NCI-H146 treated with DMSO at 0.1 percent for 48 hours (cell line): ENCODE measurements at regions not wholly inside any gene's neighbourhood (a gene's known extent, or its start where the extent isn't known, plus 50 kb on each side); places are given as distances from the start of the nearest gene placed in this dataset.
"Not testable (repeated sequence)": the region's sequence is repeated elsewhere in the genome, so short reads cannot be mapped to it uniquely, and the experiment has no call there.

ENCODE experiments used
- DNase-seq: peaks from one replicate; lab custom pipeline; 2025; ENCODE audit not compliant: unreplicated experiment; lab: John Stamatoyannopoulos, UW

DNA sequence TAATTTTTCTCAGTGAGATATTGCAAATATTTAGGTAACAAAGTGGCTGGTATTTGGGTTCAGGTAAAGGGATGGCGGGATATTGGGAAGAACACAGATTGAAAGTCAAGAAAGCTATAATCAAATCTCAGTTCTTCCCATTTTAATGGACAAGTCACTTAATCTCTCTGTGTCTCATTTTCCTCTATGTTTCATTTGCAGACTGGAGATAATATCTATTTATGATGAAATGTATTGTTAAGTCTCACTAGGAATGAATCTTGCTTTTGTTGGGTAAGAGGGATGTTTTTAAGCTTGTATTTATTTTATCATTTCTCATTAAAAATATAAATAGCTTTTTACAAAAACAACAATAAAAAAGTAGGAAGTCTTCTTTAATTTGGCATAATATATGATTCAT lies 175.4 kb downstream of the ISL1 start:
- DNase-seq, result no peak

DNA sequence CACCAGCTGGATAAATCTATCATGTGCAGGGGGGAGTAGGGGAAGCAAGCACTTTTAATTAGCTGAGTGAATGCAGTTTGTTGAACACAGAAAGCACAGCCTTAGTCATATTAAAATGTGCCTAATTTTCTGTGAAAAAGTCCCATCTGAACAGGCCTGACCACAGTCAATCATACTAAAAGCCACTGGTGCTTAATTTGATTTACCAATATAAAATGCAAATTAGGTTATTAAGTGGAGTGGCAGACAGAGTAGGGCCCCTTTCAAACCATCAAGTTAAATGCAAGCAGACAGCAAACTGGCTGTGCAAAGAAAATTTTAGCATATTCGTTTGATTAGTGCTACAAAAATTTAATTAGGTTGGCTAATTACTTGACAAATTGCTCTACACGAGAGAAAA lies 176.1 kb downstream of the ISL1 start:
- no peak for DNase-seq

DNA sequence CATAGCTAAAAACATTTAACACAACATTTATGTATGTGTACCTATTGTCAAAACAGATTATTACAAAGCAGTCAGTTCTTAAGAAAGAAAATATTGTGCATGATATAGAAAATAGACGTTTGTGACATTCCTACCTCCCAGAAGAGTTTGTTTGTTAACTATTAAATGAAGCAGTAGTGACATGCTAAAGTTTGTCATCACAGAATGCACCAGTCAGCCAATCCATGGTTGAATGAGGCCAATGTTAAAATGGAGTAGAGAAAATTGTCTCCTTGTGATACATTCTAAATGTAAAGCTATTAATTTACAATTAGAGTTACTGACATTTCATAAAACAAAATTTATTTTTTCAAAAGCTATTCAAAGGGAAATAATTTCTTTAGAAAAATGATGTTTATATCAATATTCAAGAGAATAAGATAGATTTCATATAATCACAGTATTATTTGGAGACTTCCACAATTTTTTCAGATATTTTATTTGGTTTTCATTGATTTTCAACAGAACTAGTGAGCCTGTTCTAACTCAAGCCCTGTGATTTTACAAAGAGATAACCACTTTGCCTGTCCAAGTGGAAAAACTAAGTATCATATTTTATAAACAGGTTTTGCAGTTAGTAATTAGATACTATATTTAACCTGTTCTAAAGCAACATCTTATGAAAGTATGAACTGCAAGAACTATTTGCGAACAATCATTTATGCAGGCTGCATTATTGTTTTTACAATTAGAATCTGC lies 176.8 kb downstream of the ISL1 start:
- no peak for DNase-seq

DNA sequence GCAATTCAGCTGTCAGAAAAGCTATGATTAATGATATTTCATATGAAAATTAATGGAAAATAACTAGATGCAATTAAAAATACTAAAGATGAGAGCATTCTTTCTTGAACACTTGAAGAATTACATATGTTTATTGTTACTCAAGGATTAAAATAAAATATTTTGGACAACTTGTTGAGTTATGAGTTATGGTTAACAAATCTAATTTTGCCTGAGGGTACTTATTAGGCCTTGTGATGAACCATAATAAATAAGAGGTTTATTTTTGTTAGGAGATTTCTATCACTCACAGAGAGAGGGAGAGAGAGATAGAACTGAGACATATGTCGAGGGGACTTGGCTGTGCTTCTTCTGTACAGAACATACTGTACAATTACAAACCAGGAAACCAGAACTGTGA lies 183.7 kb downstream of the ISL1 start:
- no peak for DNase-seq

DNA sequence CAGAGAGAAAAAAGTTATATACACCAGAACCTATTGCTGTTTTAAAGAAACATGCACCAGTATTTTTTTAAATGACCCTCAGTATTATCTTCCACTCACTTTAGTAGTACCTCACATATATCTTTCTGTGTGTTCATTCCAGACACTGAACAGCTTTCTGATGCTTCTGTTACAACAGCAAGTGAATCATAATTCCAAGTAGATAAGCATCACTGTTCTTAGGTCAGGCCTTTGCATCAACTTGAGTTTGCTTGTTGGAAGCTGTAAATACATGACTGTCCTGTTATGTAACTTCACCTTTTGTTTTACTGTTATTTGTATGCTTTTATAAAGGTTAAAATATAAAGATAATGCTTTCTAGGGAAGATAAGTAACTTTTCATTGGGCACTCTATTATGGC lies 184.4 kb downstream of the ISL1 start:
- DNase-seq, result no peak

DNA sequence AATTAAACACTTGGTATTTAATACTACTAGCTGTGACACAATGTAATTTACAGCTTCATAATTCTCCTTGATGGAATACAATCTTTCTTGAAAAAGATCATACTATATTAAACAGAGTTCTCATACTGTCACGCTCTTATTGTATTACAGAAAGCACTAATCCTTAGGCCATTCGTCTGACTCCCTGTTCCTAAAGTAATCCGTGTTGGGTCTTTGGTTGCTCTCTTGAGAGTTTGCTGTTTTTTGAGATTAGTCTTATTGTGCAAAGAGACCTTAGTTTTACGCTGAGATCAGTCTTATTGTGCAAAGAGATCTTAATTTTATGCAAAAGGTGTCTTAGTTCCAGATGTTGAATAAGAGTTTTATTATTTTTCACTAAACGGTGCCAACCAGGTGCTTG lies 190.6 kb downstream of the ISL1 start:
- DNase-seq, result no peak

DNA sequence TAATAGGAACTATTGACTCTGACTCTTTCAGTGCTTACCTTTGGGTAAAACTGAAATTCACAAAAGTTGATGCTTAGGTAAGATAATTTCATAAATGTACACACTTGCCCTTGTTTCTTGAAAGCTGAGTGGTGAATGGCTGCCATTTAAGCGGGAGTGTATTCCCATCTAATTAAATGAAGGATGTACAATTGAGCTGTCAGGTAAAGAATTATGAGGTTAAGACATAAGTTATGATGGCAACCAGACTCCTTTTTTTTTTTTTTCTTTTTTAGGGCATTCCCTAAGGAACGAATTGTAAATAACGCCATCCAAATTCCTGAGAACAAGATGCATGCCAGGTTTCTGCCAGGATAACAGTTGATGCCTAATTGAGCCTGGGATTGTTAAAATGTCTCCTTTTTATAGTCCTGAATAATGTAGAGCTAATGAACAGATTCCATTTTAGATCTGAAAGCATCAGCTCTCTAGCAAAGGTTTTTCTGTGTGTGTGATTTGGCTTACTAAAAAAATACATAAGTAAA lies 199.7 kb downstream of the ISL1 start:
- DNase-seq, result no peak

DNA sequence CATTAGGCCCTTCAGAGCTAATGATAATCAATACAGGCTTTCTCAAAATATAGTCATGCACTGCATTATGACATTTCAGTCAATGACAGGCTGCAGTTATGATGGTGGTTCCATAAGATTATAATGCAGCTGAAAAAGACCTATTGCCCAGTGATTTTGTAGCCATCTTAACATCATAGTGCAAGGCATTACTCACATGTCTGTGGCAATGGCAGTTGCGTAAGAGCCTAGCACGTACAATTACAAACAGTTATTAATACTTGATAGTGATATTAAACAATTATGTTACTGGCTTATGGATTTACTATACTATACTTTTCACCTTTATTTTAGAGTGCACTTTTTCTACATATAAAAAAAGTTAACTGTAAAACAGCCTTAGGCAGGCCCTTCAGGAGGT lies 214.8 kb downstream of the ISL1 start:
- no peak for DNase-seq

DNA sequence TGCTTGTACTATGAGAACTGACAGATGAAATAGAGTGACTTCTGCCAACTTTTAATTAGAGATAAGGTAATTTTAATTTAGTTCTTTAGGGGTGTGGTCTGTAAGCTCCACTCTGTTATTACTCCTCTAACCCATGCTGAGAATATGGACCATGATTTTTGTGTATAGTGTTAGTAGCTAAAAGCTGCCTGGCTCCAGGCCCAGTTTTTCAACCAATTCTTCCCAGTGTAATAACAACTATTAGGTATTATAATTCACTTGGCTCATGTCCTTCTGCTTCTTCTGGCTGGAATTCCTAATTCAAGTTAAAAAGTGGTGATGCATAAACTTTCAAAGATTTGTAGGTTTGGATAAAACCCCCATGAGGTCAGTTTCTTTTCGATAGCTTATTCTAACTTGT lies 216.3 kb downstream of the ISL1 start:
- no peak for DNase-seq

DNA sequence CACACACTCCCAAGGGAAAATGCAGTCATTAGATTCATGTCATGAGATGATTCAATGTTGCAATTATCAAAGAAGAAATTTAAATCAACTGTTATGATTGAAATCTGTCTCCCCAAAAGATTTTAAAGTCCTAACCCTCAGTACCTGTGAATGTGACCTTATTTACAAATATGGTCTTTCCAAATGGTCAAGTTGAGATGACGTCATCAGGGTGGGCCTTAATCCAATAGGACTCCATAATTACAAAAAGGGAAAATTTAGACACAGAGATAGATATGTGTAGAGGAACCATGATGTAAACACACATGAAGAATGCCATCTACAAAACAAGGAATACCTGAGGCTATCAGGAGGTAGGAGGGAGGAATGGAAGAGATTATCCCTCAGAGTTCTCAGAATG lies 221.1 kb downstream of the ISL1 start:
- DNase-seq, result no peak

DNA sequence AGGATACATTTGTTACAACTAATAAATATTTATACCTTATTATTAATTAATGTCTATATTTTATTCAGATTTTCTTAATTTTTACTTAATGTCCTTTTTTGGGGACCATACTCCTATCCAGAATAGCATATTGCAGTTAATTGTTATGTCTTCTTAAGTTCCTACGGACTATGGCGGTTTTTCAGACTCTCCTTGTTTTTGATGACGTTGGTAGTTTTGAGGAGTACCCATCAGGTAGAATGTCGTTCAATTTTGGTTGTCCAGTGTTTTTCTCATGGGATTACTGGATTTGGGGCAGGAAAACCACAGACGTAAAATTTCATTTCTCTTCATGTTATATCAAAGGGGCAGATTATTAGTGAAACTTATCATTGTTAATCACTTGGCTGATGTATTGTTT lies 223.7 kb downstream of the ISL1 start:
- no peak for DNase-seq

DNA sequence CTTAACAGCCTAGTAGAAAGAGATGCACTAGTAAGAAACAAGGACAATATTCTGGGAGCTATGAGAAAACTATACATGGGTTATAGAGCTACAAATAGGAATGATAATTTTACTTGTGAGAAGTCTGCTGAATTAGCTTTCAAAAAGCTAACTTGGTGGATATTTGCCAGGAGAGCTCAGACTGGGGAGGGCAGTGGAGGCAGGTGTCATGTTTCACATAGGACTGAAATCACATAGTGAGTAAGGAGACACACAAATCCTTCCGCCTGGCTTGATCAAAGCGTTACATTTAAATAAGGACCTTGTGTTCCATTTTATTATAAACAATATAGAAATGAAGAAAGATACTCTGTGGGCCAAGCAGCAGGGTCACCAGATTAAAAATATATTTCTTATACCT lies 235.0 kb downstream of the ISL1 start:
- DNase-seq, result no peak

DNA sequence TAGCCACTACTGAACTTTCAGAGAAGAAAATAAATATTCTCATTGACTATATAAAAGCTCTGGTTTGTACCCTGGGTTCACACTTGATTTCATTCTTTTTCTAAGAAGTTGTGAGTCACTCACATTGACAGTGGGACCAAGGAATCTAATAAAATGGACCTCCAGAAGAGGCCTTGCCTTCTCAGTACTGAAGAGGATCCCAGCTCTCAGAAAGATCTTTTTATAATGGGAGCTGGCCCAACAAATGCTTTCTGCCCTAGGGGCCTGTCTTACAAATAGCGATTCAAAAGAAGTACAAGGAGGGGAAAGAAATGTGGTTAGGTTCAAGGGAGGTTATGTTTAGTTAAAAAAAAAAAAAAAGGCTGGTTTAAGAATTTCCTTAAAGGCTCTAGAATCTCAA lies 237.9 kb downstream of the ISL1 start:
- no peak for DNase-seq

DNA sequence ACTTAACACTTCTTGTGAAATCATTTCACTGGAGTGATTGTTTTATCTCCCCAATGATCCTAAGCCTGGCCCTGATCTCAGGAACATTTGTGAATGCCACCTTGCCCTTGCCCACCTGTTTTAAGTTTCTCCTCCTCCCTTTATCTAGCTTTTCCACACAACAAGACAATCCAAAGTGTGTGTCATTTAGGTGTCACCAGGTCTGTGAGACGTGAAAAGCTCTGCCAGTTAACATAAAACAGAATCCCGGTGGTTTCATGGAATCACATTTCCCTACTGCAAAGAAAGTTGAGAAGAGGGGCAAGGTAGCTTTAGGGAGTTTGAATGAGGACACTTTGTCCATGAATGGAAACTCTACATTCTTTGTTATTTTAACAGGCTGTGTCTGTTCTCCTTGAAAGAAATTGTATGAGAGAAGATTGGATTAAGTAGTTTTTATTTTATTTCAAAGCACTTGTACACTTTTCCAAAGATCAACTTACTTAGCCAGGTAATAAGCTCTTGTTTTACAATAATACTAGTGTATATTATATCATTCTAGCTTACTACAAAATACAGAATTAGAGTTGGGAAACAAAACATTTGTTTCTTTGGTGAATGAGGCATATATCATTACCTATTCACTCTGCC lies 239.0 kb downstream of the ISL1 start:
- no peak for DNase-seq

DNA sequence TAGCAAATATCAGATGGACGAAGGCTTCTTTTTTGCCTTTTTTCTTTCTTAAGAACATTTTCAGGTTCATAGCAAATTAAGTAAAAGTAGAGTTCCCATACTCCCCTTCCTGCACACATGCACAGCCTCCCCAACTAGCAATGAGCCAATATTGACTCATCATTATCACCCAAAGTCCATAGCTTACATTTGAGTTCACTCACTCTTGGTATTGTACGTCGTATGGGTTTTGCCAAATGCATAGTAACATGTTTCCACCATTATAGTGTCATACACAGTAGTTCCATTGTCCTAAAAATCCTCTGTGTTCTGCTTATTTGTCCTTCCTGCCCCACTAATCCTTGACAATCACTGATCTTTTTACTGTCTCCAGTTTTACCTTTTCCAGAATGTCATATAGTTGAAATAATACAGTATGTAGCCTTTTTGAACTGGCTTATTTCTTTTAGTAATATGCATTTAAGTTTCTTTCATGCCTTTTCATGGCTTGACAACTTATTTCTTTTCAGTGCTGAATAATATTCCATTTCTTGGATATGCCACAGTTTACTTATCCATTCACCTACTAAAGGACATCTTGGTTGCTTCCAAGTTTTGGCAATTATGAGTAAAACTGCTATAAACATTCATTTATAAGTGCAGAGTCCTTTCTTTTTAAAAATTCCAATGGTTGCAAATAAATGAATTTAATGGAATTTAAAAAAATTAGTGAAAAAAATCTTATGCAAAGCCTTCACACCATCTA lies 242.1 kb downstream of the ISL1 start:
- DNase-seq, result no peak

DNA sequence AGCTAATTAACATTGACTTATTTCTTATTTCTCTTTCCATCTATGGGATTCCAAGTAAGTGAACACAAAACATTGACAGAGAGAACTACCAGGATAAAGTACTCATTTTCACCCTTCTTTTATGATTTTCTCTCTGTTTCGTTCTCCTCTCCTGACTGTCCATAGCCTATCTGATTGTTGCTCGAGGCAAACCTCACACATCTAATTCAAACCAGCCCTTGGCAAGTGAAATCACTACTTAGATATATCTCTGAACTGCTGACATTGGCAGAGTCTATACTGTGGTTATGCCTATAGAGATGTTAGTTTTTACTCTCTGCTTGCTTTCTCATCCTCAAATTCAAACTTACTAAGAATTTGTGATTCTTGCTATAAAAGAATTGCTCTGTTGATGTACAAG lies 248.8 kb downstream of the ISL1 start:
- DNase-seq, result no peak

DNA sequence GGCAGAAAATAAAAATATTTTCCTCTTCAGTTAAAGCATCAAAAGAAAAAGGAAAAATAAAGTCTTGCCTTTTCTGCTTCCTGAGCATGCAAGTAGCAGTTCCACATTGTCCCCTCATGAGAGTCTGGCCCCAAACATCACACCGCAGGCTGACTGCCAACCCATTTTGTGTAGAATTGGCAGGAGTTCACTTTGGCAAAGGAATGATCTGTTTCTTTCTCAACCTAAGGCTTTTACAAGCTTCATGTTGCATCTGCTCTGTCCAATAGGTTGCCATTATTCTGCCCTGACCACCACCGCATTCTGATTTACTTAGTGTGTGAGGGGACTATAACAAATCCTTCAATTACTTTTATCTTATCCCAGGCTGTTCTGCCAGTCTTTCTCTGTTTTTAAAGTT lies 249.5 kb downstream of the ISL1 start:
- DNase-seq, result no peak

DNA sequence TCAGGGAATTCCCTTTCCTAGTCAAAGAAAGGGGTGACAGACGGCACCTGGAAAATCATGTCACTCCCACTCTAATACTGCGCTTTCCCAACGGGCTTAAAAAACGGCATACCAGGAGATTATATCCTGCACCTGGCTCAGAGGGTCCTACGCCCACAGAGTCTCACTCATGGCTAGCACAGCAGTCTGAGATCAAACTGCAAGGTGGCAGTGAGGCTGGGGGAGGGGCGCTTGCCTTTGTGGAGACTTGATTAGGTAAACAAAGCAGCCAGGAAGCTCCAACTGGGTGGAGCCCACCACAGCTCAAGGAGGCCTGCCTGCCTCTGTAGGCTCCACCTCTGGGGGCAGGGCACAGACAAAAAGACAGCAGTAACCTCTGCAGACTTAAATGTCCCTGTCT lies 253.7 kb downstream of the ISL1 start:
- DNase-seq, result not testable (repeated sequence)

DNA sequence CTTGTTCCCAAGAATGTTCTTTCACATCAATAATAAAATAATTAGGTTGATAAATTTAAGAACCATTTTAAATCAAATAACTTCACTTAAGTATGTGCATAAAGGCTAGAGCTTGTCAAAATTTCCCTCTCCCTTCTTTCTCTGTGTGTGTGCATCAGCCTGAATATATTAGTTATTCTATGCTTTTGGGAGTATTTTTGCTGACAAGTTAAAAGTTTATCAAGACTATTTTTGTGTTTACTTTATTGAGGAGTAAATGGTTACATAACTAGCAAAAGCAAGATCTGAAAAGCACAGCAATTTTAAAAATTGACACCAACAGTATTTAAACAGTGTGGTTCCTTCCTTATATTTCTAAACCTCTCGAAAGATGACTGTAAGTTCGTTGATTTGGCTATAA lies 261.7 kb downstream of the ISL1 start:
- no peak for DNase-seq

DNA sequence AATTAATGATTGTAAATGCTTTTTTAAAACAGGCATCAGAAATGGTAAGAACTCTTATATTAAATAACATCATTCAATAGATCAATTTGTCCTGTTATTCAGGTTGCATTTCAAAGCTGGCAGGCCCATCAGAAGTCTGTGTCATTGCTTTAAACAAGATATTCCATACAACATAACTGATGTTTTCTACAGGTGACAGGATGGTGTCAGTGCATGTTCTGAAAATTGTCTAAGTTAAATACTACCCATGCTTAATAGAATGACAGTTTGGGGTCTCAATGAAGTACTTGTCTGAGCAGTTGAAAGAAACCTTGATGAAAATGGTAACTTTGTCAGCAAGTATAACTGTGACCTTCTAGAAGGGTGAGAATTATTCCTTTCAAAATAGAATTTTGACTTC lies 263.2 kb downstream of the ISL1 start:
- DNase-seq, result no peak

DNA sequence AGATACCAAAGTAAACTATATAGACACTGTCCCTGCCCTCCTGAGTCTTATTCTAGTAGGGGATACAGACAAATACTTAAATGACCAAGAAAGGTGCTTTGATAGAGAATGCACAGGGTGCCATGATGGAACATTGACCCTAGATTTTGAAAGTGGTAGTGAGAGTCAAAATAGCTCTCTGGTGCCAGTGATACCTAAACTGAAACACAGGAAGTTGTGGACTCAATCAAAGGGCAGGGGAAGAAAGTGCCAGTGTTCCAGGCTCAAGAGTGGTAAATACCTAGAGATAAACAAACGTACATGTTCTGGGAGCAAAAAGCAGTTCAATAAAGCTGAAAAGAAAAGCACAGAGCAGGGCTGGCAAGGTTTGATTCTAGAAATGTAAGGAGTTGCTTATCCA lies 267.6 kb downstream of the ISL1 start:
- DNase-seq, result no peak

DNA sequence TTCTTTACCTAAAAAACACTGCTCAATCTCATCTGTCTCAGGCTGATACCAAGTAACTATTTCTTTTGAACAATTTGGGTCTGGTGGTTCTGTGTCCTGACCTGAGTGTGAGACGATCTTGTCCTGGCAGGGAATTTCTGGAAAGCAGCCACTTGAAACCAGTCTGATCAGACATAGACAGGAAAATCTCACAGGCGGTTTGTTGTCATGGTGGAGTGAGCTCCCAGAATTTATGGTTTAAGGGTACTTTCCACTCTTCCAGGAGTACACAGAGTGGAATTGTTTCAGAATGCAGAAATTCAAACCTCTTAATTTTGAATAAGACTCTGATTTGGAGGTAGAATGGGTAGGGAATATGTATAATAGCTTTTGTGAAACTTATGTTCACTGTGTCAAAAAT lies 268.2 kb downstream of the ISL1 start:
- DNase-seq, result no peak
